K562 (cell line): ENCODE measurements at regions not wholly inside any gene's neighbourhood (a gene's known extent, or its start where the extent isn't known, plus 50 kb on each side); places are given as distances from the start of the nearest gene placed in this dataset.
A peak's percentile ranks its signal among the peaks of the same experiment; 100 is the strongest.

Experiments used
- ASH1L ChIP-seq: fragments of 450-650 bp; IDR thresholded peaks from 2 replicates; pipeline ENCODE4 v1.6.1; 2018; ENCODE audit warnings: borderline replicate concordance, mild to moderate bottlenecking, low read depth; ENCODE audit not compliant: partially characterized antibody
- ATF1 ChIP-seq, 2 experiments: fragments of 450-650 bp in 1 of 2; IDR thresholded peaks; 2 replicates each; pipeline ENCODE4 v1.6.1; 2016; ENCODE audit warnings: missing compliant biosample characterization in 1 of 2, missing genetic modification characterization in 1 of 2
- HMGN3 ChIP-seq: IDR thresholded peaks from 2 replicates; pipeline ENCODE4 v1.6.1; 2011; ENCODE audit warnings: borderline replicate concordance, low read depth, mild to moderate bottlenecking, mixed read lengths, low read length; ENCODE audit not compliant: insufficient read length; ENCODE audit errors: extremely low read depth
- HNRNPLL ChIP-seq: fragments of 200-400 bp; formaldehyde crosslinking; IDR thresholded peaks from 2 replicates; pipeline ENCODE4 v1.6.1; 2017; ENCODE audit warnings: low read length, low read depth, mild to moderate bottlenecking; ENCODE audit not compliant: poor library complexity, severe bottlenecking
- JUND ChIP-seq, 2 experiments: IDR thresholded peaks; 2 replicates in 1 of 2; 3 replicates in 1 of 2; pipeline ENCODE4 v1.6.1; 2011; ENCODE audit warnings: borderline replicate concordance in 2 of 2, low read depth in 2 of 2, low read length in 2 of 2, improper control_type of control experiment in 1 of 2, missing biosample characterization in 1 of 2, missing genetic modification characterization in 1 of 2, missing genetic modification reagents in 1 of 2
- MCM3 ChIP-seq: fragments of 450-650 bp; IDR thresholded peaks from 2 replicates; pipeline ENCODE4 v1.6.1; 2016
- MEF2D ChIP-seq: conservative IDR thresholded peaks from 2 replicates; pipeline ENCODE4 v1.6.1; 2016; ENCODE audit warnings: low read depth, missing genetic modification characterization, missing compliant biosample characterization
- POLR2AphosphoS2 ChIP-seq: IDR thresholded peaks from 2 replicates; pipeline ENCODE4 v1.6.1; 2012; ENCODE audit warnings: low read length, improper control_type of control experiment
- PREB ChIP-seq: sonication (generic); formaldehyde crosslinking; IDR thresholded peaks from 2 replicates; pipeline ENCODE4 v1.8.1; 2023; ENCODE audit warnings: mild to moderate bottlenecking, missing genetic modification reagents
- RAD21 ChIP-seq, 2 experiments: fragments of 250-450 bp in 1 of 2; fragments of 450-650 bp in 1 of 2; sonication (Bioruptor Pico) in 1 of 2; formaldehyde crosslinking in 1 of 2; IDR thresholded peaks in 1 of 2; conservative IDR thresholded peaks in 1 of 2; 2 replicates each; pipeline versions ENCODE4 v1.4.0 to v1.8.0; 2020 to 2022; ENCODE audit warnings: mild to moderate bottlenecking in 2 of 2, moderate library complexity in 1 of 2
- STAT6 ChIP-seq: sonication (generic); formaldehyde crosslinking; IDR thresholded peaks from 2 replicates; pipeline ENCODE4 v1.8.1; 2023; ENCODE audit warnings: mild to moderate bottlenecking, missing genetic modification reagents
- ZBTB9 ChIP-seq: fragments of 450-650 bp; formaldehyde crosslinking; IDR thresholded peaks from 2 replicates; pipeline ENCODE4 v1.4.0; 2020; ENCODE audit warnings: mild to moderate bottlenecking, moderate library complexity
- ZNF592 ChIP-seq: fragments of 450-650 bp; IDR thresholded peaks from 2 replicates; pipeline ENCODE4 v1.6.1; 2017; ENCODE audit warnings: antibody characterized with exemption, mild to moderate bottlenecking
- ZNF76 ChIP-seq: fragments of 250-450 bp; sonication (Bioruptor Pico); IDR thresholded peaks from 2 replicates; pipeline ENCODE4 v1.4.0; 2020; ENCODE audit warnings: mild to moderate bottlenecking, moderate library complexity, borderline replicate concordance

- TF ChIP-seq ZBTB9 (CRISPR knock-in tag) = no peak
- TF ChIP-seq ZNF592 = no peak; the same call in 1 of the 2 replicates
- TF ChIP-seq JUND (IDR thresholded peaks at IDR 0.05; ENCODE audit: borderline replicate concordance, low read depth, low read length) = no peak
- no peak; the same call in 2 of the 3 replicates for TF ChIP-seq JUND (tag; IDR thresholded peaks at IDR 0.05; ENCODE audit: borderline replicate concordance, low read depth, low read length)
- no peak for TF ChIP-seq ZNF76
- TF ChIP-seq HMGN3 = no peak
- TF ChIP-seq ASH1L = no peak
- no peak for TF ChIP-seq MEF2D (tag)
- peak; percentile 35 for TF ChIP-seq HNRNPLL
- TF ChIP-seq PREB (CRISPR knock-in tag) = no peak
- peak; percentile 81; the same call in 1 of the 2 replicates for TF ChIP-seq STAT6
- TF ChIP-seq MCM3 = no peak
- 0 out of 4 replicates have a peak, but pooled peaks of 1 of the 2 experiments have one; percentile 39 for TF ChIP-seq RAD21 (CRISPR knock-in tag; conservative IDR thresholded peaks at IDR 0.05 in 1 of 2, IDR thresholded peaks at IDR 0.05 in 1 of 2)
- TF ChIP-seq POLR2AphosphoS2 = no peak
- no peak for TF ChIP-seq ATF1 (CRISPR knock-in tag; IDR thresholded peaks at IDR 0.05)
- no peak for TF ChIP-seq ATF1 (tag; IDR thresholded peaks at IDR 0.05)
Measured at GRCh38 chr6:27177485-27178406, 69.8 kb upstream of the PRSS16 start (continued).
